HG02759 (cell line): ENCODE measurements at regions not wholly inside any gene's neighbourhood (a gene's known extent, or its start where the extent isn't known, plus 50 kb on each side); places are given as distances from the start of the nearest gene placed in this dataset.

ENCODE experiments used
- ATAC-seq: cut with Tn5 transposase; IDR thresholded peaks from one replicate; pipeline ENCODE4 v1.9.1; 2021; ENCODE audit warnings: mild to moderate bottlenecking, moderate library complexity; ENCODE audit not compliant: unreplicated experiment

GRCh38 chr3:68062926-68063325, 408.5 kb upstream of the SUCLG2 start:
- no peak for ATAC-seq

GRCh38 chr3:68060910-68061309, 406.5 kb upstream of the SUCLG2 start:
- no peak for ATAC-seq

DNA sequence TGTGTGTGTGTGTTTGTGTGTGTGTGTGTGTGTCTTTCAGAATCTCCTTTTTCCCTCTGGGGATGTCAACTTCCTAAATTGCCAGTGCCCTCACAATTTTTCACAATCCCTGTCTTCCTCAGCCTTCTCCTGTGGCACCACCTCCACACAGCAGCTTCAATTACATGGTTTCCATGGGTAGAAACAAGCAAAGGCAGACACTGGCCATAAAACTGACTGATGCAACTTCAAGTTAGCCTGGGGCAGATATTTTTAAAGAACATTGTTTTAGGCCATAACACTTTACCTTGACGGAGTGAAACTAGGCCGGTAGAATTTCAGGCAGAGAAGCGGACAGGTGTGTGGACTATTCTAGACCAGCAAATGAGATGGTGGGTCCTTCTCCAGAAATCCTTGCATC, 405.8 kb upstream of the SUCLG2 start:
- ATAC-seq, result no peak

DNA sequence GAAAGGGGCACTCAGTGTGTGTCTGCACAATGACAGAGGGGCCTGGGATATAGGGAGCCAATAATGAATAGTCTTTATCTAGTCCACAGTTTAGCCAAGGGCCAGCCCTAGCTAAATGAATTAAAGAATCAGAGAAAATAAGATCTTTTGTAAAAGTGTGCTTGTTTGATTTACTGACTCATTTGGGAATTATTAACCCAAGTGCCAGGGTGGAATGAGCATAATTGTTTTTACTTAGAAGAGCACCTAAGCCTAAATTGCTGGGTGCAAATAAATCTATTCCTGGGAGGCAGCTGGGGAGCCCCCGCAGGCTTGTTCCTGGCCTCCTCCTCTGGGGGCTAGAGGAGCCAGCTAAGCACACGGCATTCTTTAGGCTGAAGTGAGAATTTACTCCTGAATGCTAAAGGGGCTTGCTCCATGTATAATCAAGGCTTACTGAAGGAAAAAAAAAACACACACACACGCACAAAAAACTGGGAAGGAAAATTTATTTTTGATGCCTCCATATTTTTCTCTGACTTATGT, 405.3 kb upstream of the SUCLG2 start:
- ATAC-seq, result no peak

DNA sequence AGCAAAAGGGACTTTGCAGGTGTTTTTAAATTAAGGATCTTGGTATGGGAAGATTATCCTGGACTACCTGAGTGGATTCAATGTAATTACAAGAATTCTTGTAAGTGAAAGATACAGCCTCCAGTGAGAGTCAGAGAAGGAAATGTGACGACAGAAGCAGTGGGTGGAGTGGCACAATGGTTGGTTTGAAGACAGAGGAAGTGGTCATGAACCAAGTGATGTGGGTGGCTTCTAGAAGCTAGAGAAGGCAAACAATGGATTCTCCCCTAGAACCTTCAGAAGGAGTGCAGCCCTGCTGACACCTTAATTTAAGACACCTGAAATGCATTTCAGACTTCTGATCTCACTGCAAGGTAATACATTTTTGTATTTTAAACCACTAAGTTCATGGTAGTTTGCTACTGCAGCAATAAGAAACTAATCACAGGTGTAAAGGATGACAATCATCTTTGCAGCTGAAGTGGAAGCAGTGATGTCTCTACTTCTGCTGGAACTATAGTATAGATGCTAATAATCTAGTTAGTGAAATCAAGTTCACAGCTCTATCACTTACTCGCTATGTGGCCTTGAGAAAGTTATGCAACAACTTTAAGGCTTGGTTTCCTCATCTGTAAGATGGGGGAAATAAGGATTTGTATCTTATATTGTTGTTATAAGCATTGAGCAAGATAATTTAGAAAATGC, 403.4 kb upstream of the SUCLG2 start:
- no peak for ATAC-seq

DNA sequence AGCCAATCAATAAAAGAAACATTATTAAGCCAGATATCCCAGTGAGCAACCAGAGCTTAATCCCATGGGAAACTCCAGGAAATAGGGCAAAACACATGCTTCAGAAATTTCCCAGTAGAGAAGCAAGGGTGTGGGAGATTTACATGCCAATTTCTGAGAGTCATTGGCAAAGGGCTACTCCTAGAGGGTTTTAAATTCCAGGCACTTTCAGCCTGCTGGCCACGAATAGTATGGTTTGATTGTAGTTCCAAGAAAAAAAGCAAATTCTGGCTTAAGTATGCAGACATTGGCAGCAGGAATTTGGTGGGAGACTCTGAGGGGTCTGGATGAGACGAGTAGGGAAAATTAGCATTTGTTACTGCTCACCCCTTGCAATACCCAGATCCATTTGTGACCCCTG, 402.1 kb upstream of the SUCLG2 start:
- ATAC-seq, result no peak

DNA sequence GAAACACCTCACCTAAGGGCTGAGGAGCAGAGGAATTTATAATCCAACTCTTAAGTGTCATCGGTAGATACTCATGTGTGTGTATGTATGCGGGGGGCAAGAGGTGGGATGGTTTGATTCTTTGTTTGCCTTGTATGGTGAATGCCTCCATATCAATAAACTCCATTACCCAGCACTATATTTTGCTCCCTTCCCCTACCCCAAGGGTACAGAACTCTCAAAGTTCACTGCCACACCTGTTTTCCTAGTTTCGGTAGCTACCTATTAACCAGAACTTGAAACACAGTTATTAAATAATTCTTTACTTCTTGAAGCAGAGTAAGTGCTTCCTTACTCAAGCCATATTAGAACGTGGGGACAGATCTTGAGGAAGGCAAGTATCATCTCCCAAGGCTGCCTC, 400.8 kb upstream of the SUCLG2 start:
- no peak for ATAC-seq

- no peak for ATAC-seq
Measured at GRCh38 chr3:68049776-68050175, 395.4 kb upstream of the SUCLG2 start.

DNA sequence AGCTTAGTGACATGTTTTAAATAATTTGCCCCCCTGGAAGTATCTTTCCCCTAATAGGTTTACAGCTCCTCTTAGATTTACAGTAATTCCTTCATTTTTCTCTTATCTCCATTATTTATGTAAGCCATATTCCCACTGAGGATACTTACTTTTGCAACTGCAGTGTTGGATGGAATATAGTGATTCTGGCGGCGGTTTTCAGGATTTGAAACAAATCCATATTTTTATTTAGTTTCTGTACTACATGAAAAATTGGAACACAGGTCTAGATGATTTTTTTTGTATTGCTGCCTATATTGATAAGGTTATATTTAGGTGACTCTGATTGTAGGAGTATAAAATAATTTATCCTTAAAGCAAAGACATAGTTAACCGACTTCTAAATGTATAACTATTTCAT, 391.6 kb upstream of the SUCLG2 start:
- ATAC-seq, result no peak

- no peak for ATAC-seq
Measured at GRCh38 chr3:68033867-68034266, 379.5 kb upstream of the SUCLG2 start.

DNA sequence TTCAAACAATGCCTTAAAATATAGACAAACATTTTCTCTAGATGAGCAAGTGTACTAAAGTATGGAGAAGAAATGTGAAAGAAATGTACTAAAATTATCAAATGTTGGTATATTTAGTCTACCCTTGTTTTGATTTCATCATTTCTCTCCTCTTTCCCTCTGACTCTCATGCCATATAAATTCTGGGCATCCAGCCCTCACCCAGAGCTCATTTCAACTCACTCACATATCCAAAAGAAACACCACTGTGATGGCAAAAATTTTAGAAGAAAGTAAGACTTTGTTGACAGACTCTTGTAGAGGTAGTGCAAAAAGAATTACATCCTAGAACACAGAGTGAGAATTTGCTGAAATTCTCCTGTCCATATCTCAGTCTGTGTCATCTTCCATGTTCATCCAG, 377.8 kb upstream of the SUCLG2 start:
- no peak for ATAC-seq

GRCh38 chr3:68025189-68025588, 370.8 kb upstream of the SUCLG2 start:
- ATAC-seq, result no peak

DNA sequence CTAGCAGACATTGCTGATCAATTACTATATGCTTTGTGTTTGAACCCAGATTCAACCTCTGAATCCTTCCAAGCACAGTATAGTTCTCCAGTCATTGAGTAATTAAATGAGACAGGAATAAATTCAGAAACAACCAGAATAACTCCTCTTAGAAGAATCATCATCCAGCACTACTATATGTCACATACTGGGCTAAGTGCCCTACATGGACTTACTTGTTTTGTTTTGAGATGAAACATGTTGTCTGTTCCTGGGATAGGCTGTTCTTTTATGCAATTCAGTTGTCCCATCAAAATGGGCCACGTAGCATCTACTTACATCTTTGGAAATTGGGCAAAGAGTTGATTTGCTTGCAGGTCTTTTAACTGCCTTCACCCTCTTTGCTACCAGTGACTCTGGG, 365.5 kb upstream of the SUCLG2 start:
- ATAC-seq, result no peak

DNA sequence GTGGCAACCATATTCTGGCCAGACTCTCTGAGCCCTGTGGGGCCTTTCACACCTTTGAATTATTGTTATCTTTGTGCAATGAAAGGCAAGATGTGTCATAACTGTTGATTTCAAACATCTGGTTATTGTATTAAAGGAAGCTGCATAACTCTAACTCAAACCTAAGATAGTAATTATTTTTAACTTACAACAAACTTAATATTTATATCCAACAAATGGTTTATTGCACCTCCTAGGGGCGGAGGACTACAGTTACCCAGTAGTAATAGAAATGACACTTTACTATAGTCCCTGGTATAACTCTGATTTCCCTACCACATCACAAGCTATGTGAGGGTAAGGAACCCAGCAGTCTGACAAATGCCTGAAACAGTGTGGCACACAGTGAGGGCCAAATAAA, 363.9 kb upstream of the SUCLG2 start:
- ATAC-seq, result no peak

GRCh38 chr3:68017069-68017468, 362.7 kb upstream of the SUCLG2 start:
- ATAC-seq, result no peak

GRCh38 chr3:68009900-68010299, 355.5 kb upstream of the SUCLG2 start:
- ATAC-seq, result no peak

- no peak for ATAC-seq
Measured at GRCh38 chr3:68007621-68008226, 353.3 kb upstream of the SUCLG2 start.

GRCh38 chr3:68006646-68007045, 352.2 kb upstream of the SUCLG2 start:
- ATAC-seq, result no peak

GRCh38 chr3:68004091-68004490, 349.7 kb upstream of the SUCLG2 start:
- ATAC-seq, result no peak

- ATAC-seq, result no peak
Measured at GRCh38 chr3:67998281-67998680, 343.9 kb upstream of the SUCLG2 start.

DNA sequence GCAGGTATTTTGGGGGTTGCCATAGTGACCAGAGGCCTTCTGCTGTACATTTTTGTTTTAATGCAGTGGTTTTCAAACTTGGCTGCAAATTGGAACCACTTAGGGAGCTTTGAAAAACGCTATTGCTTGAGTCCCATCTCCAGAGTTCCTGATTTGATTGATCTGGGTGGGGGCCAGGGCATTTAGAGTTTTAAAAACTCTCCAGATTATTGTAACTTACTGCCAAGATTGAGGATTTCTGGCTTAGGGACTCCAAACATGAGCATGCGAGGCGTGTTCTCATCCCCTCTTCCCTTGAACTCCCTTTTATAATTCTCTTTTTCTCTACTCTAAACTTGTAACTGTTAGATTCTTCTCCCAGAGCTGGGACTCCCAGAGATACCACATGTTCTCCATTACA, 340.8 kb upstream of the SUCLG2 start:
- no peak for ATAC-seq

DNA sequence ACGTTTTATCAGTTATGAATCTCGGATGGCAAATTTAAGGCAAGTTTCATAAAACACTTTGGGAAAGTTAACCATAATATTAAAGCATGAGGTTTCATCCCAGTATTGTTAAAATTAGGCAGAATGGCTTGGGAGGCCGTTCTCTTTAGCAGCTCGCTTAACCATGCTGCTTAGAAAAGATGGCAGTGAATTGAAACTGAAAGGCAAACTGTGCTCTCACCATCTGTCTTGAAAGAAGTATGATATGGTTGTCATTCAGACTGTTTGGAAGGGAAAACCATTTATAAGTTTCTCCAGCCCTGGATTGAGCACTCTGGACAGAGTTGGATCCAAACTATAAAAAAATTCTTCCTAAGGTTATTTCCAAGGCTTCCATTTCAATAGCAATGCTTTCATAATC, 332.3 kb upstream of the SUCLG2 start:
- no peak for ATAC-seq

DNA sequence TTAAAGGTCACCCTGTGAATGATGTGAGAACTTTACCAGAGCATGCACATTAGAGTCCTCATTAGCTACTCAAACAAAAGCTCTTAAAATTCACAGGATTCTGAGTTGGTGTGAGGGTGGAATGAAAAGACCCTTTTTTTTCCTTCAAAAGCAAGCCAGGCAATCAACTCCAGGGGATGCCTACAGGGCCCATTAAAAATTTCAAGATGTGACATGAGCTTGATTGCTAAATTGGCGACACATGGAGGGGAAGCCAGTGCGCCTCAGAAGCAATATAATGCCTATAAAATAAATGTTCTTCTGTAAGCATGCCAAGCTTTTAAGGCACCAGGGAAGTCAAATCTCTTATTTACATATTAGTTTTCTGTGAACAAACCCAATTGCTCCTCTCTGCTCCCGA, 328.8 kb upstream of the SUCLG2 start:
- no peak for ATAC-seq
